ENCODE measurements at regions not wholly inside any gene's neighbourhood (a gene's known extent, or its start where the extent isn't known, plus 50 kb on each side); places are given as distances from the start of the nearest gene placed in this dataset.

- TF ChIP-seq EZH2 (IDR thresholded peaks at IDR 0.05; ENCODE audit: borderline replicate concordance, low read depth, low read length, severe bottlenecking) = no peak
- no peak for TF ChIP-seq CTCF (IDR thresholded peaks at IDR 0.05; ENCODE audit: borderline replicate concordance, extremely low read depth, low read length, poor library complexity, severe bottlenecking)
These were observed 205.0 kb downstream of the CWF19L2 start for GRCh38 chr11:107252429-107253161.
